Thyroid gland (tissue), 4 donors: ENCODE measurements at regions not wholly inside any gene's neighbourhood (a gene's known extent, or its start where the extent isn't known, plus 50 kb on each side); places are given as distances from the start of the nearest gene placed in this dataset.

Source experiments
- POLR2A ChIP-seq, 2 donors: fragments of 450-650 bp; IDR thresholded peaks; one replicate each; pipeline ENCODE4 v1.6.1; 2017; ENCODE audit warnings: antibody characterized with exemption in 2 of 2, mild to moderate bottlenecking in 2 of 2, moderate library complexity in 1 of 2
- TF ChIP-seq, protein P1 (sequence below), 6 experiments: fragments of 200-600 bp in 3 of 6; fragments of 450-650 bp in 3 of 6; sonication (generic) in 3 of 6; IDR thresholded peaks; one replicate each; pipeline ENCODE4 v1.5.1; 2016 to 2019; ENCODE audit warnings: antibody characterized with exemption in 6 of 6, mild to moderate bottlenecking in 2 of 6, inconsistent platforms in 1 of 6, moderate library complexity in 1 of 6

- TF ChIP-seq, protein P1, sequence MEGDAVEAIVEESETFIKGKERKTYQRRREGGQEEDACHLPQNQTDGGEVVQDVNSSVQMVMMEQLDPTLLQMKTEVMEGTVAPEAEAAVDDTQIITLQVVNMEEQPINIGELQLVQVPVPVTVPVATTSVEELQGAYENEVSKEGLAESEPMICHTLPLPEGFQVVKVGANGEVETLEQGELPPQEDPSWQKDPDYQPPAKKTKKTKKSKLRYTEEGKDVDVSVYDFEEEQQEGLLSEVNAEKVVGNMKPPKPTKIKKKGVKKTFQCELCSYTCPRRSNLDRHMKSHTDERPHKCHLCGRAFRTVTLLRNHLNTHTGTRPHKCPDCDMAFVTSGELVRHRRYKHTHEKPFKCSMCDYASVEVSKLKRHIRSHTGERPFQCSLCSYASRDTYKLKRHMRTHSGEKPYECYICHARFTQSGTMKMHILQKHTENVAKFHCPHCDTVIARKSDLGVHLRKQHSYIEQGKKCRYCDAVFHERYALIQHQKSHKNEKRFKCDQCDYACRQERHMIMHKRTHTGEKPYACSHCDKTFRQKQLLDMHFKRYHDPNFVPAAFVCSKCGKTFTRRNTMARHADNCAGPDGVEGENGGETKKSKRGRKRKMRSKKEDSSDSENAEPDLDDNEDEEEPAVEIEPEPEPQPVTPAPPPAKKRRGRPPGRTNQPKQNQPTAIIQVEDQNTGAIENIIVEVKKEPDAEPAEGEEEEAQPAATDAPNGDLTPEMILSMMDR (IDR thresholded peaks at IDR 0.05): no peak
- no peak for TF ChIP-seq POLR2A (IDR thresholded peaks at IDR 0.05)
Measured at GRCh38 chr12:89033062-89033461, 319.2 kb downstream of the DUSP6 start.
